DOHH2 (cell line): ENCODE measurements at regions not wholly inside any gene's neighbourhood (a gene's known extent, or its start where the extent isn't known, plus 50 kb on each side); places are given as distances from the start of the nearest gene placed in this dataset.

ENCODE experiments used
- EZH2phosphoT487 ChIP-seq: fragments of 200-600 bp; sonication (generic); IDR thresholded peaks from 2 replicates; pipeline ENCODE4 v1.6.1; 2017; ENCODE audit warnings: borderline replicate concordance, mild to moderate bottlenecking, antibody characterized with exemption, low read length, moderate library complexity, mixed read lengths
- TF ChIP-seq, protein P1 (sequence below): fragments of 200-600 bp; sonication (generic); IDR thresholded peaks from one replicate; pipeline ENCODE4 v1.5.1; 2014; ENCODE audit warnings: antibody characterized with exemption, mild to moderate bottlenecking, low read depth, low read length; ENCODE audit not compliant: poor library complexity, severe bottlenecking

DNA sequence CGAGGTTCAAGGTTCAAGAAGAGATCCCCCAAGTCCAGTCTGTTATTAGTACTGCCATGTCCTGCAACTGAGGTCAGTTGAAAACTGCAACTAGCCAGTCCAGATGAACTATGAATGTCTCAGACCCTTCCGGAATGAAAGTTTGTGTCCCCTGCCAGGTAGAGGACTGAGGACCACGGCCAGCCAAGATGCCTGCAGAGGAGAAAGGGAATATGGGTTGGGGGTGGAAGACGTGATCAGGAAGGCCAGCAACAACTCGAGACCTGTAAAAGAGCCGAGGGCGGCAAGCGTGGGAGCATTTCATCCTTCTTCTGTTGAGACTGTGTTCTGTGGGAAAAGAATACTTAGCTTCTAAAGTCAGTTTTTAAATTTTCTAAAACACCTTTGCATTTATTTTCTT is 572.4 kb upstream of the B3GAT1 start:
- TF ChIP-seq, protein P1, sequence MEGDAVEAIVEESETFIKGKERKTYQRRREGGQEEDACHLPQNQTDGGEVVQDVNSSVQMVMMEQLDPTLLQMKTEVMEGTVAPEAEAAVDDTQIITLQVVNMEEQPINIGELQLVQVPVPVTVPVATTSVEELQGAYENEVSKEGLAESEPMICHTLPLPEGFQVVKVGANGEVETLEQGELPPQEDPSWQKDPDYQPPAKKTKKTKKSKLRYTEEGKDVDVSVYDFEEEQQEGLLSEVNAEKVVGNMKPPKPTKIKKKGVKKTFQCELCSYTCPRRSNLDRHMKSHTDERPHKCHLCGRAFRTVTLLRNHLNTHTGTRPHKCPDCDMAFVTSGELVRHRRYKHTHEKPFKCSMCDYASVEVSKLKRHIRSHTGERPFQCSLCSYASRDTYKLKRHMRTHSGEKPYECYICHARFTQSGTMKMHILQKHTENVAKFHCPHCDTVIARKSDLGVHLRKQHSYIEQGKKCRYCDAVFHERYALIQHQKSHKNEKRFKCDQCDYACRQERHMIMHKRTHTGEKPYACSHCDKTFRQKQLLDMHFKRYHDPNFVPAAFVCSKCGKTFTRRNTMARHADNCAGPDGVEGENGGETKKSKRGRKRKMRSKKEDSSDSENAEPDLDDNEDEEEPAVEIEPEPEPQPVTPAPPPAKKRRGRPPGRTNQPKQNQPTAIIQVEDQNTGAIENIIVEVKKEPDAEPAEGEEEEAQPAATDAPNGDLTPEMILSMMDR = no peak
- TF ChIP-seq EZH2phosphoT487 = no peak
